ENCODE measurements at regions not wholly inside any gene's neighbourhood (a gene's known extent, or its start where the extent isn't known, plus 50 kb on each side); places are given as distances from the start of the nearest gene placed in this dataset.

GRCh38 chr4:58272311-58272710 lies 1162.1 kb upstream of the IGFBP7 start:
- H3K27me3 Mint-ChIP-seq = no peaks in the 10 kb centered on the region
- no peak overlapping the region for H3K4me3 Mint-ChIP-seq
- no peak overlapping the region for H3K27ac Mint-ChIP-seq
- DNase-seq (no peak), ATAC-seq (replicated peaks) (no peak)
- no peaks in the 10 kb centered on the region for H3K4me1 Mint-ChIP-seq (ENCODE audit: low read depth in 2 of 2)
- no peaks in the 10 kb centered on the region for H3K36me3 Mint-ChIP-seq (ENCODE audit: insufficient read depth)
- H3K9me3 Mint-ChIP-seq = peaks cover 5 to 11% of the 10 kb centered on the region in 2 donors

DNA sequence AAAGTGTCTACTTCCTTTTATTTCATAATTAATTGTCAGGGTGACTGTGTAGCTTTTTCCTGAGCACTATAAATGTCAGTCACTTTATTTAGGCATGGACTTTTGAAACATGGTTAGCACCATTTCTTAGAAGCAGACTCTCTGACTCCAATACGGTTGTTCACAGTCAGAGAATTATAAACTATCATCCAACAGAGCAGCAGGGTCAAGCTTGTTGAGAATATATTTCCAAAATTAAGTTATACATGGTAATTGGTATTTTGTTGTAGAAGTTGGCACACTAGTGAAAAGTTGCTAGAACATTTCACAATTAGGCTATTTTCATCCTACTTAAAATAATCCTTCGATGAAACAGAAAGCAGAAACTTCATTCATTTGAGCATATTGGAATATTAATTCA lies 1155.5 kb upstream of the IGFBP7 start:
- ATAC-seq (replicated peaks) (no peak), DNase-seq (no peak)
- Mint-ChIP-seq H3K4me3 (no peak overlapping the region), H3K9me3 (peaks cover 3 to 11% of the 10 kb centered on the region in 2 donors), H3K4me1 (ENCODE audit: low read depth in 2 of 2) (no peaks in the 10 kb centered on the region), H3K27ac (no peak overlapping the region), H3K36me3 (ENCODE audit: insufficient read depth) (no peaks in the 10 kb centered on the region), H3K27me3 (no peaks in the 10 kb centered on the region)

DNA sequence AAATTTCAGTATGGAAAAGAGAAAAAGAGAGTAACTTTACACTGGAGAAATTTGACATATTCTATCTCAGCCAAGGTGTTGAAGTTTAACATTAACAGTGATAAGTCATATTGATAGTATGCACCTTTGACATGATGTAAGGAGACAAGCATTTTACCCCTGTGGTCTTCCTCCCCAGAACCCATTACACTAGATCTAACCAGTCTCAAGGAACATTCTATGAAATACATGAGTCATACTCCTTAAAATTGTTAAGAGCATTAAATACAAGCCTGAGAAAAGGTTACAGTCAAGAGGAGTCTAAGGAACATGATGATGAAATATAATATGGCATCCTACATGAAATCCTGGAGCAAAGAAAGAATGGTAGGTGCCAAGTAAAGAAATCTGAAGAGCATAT lies 1151.3 kb upstream of the IGFBP7 start:
- Mint-ChIP-seq H3K4me3 (no peak overlapping the region), H3K4me1 (ENCODE audit: low read depth in 2 of 2) (no peaks in the 10 kb centered on the region), H3K9me3 (peaks cover 0 to 8% of the 10 kb centered on the region in 2 donors), H3K36me3 (ENCODE audit: insufficient read depth) (no peaks in the 10 kb centered on the region), H3K27ac (no peak overlapping the region), H3K27me3 (no peaks in the 10 kb centered on the region)
- no peak for DNase-seq
- ATAC-seq (replicated peaks) = no peak

GRCh38 chr4:58254291-58254690 lies 1144.1 kb upstream of the IGFBP7 start:
- Mint-ChIP-seq H3K4me3 (no peak overlapping the region), H3K36me3 (ENCODE audit: insufficient read depth) (no peaks in the 10 kb centered on the region), H3K27me3 (no peaks in the 10 kb centered on the region), H3K9me3 (peaks cover 4 to 7% of the 10 kb centered on the region in 2 donors), H3K27ac (no peak overlapping the region), H3K4me1 (ENCODE audit: low read depth in 2 of 2) (no peaks in the 10 kb centered on the region)
- no peak for ATAC-seq (replicated peaks)
- no peak for DNase-seq

DNA sequence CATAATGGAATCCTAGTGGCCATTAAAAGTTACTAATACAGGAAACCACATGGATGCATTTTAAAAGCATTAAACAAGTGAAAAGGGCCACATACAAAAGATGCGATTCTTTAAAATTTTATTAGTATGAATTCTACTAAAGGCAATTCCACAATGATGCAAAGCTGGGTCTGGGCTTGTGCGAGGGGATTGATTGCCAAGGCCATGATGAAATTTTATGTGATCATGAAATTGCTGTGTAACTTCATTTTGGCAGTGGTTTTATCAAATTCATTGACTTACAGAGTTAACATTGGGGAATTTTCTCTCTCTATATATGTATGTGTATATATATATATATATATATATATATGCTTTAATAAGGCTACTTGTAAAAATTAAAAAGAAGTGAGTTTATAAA lies 1142.5 kb upstream of the IGFBP7 start:
- H3K4me1 Mint-ChIP-seq (ENCODE audit: low read depth in 2 of 2) = no peaks in the 10 kb centered on the region
- DNase-seq (no peak), ATAC-seq (replicated peaks) (no peak)
- no peaks in the 10 kb centered on the region for H3K36me3 Mint-ChIP-seq (ENCODE audit: insufficient read depth)
- no peak overlapping the region for H3K4me3 Mint-ChIP-seq
- H3K27me3 Mint-ChIP-seq = no peaks in the 10 kb centered on the region
- H3K9me3 Mint-ChIP-seq = peaks cover 0 to 7% of the 10 kb centered on the region in 2 donors
- no peak overlapping the region for H3K27ac Mint-ChIP-seq

- no peaks in the 10 kb centered on the region for H3K27me3 Mint-ChIP-seq
- no peak for ATAC-seq (replicated peaks)
- H3K36me3 Mint-ChIP-seq (ENCODE audit: insufficient read depth) = no peaks in the 10 kb centered on the region
- no peak for DNase-seq
- H3K9me3 Mint-ChIP-seq = peaks cover 0 to 9% of the 10 kb centered on the region in 2 donors
- no peak overlapping the region for H3K4me3 Mint-ChIP-seq
- H3K27ac Mint-ChIP-seq = no peak overlapping the region
- H3K4me1 Mint-ChIP-seq (ENCODE audit: low read depth in 2 of 2) = no peaks in the 10 kb centered on the region
These were observed 1137.6 kb upstream of the IGFBP7 start for GRCh38 chr4:58247792-58248191.

- Mint-ChIP-seq H3K36me3 (ENCODE audit: insufficient read depth) (no peaks in the 10 kb centered on the region), H3K9me3 (peaks cover 15 to 22% of the 10 kb centered on the region in 2 donors)
- no peak for ATAC-seq (replicated peaks)
These were observed 1115.3 kb upstream of the IGFBP7 start for GRCh38 chr4:58225460-58225859.

GRCh38 chr4:58219179-58219578 lies 1109.0 kb upstream of the IGFBP7 start:
- peaks cover 8 to 10% of the 10 kb centered on the region in 2 donors for H3K9me3 Mint-ChIP-seq
- no peak overlapping the region for H3K27ac Mint-ChIP-seq
- no peaks in the 10 kb centered on the region for H3K27me3 Mint-ChIP-seq
- H3K4me1 Mint-ChIP-seq (ENCODE audit: low read depth in 2 of 2) = no peaks in the 10 kb centered on the region
- no peaks in the 10 kb centered on the region for H3K36me3 Mint-ChIP-seq (ENCODE audit: insufficient read depth)
- DNase-seq (no peak), ATAC-seq (replicated peaks) (no peak)
- H3K4me3 Mint-ChIP-seq = no peak overlapping the region

More at GRCh38 chr4:58225460-58225859, 1115.3 kb upstream of the IGFBP7 start:
- Mint-ChIP-seq H3K27me3 (no peaks in the 10 kb centered on the region), H3K27ac (no peak overlapping the region), H3K4me3 (no peak overlapping the region), H3K4me1 (ENCODE audit: low read depth in 2 of 2) (no peaks in the 10 kb centered on the region)
- DNase-seq = no peak

GRCh38 chr4:58216461-58216860 lies 1106.3 kb upstream of the IGFBP7 start:
- Mint-ChIP-seq H3K27ac (no peak overlapping the region), H3K36me3 (ENCODE audit: insufficient read depth) (no peaks in the 10 kb centered on the region), H3K4me3 (no peak overlapping the region), H3K9me3 (peaks cover 4 to 10% of the 10 kb centered on the region in 2 donors), H3K4me1 (ENCODE audit: low read depth in 2 of 2) (no peaks in the 10 kb centered on the region), H3K27me3 (no peaks in the 10 kb centered on the region)
- no peak for ATAC-seq (replicated peaks)
- no peak for DNase-seq

DNA sequence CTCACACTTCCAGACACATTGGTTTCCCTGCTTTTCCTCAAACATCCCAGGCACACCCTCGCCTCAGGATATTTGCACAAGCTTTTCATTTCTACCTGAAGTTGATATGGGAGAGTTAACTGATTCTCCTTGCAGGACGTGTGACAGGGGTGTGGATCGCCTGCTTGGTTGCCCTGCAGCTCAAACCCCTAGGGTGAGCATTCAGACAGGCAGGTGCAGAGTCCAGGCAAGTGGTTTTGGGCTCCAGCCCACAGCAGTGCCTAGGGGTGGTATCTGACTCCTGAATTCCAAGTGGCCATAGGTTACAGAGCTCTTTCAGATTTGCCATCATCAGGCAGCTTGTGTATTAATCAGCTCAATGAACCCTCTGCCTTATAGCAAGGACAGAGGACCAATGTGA lies 1104.2 kb upstream of the IGFBP7 start:
- Mint-ChIP-seq H3K27me3 (no peaks in the 10 kb centered on the region), H3K9me3 (peaks cover 6 to 10% of the 10 kb centered on the region in 2 donors), H3K27ac (no peak overlapping the region), H3K36me3 (ENCODE audit: insufficient read depth) (no peaks in the 10 kb centered on the region), H3K4me3 (no peak overlapping the region), H3K4me1 (ENCODE audit: low read depth in 2 of 2) (no peaks in the 10 kb centered on the region)
- DNase-seq = no peak
- no peak for ATAC-seq (replicated peaks)

GRCh38 chr4:58209551-58209950 lies 1099.4 kb upstream of the IGFBP7 start:
- no peak for DNase-seq
- H3K27ac Mint-ChIP-seq = no peak overlapping the region
- H3K27me3 Mint-ChIP-seq = no peaks in the 10 kb centered on the region
- peaks cover 9% of the 10 kb centered on the region in 2 donors for H3K9me3 Mint-ChIP-seq
- H3K36me3 Mint-ChIP-seq (ENCODE audit: insufficient read depth) = no peaks in the 10 kb centered on the region
- H3K4me1 Mint-ChIP-seq (ENCODE audit: low read depth in 2 of 2) = no peaks in the 10 kb centered on the region
- no peak overlapping the region for H3K4me3 Mint-ChIP-seq
- ATAC-seq (replicated peaks) = no peak

- Mint-ChIP-seq H3K9me3 (peaks cover 3 to 9% of the 10 kb centered on the region in 2 donors), H3K36me3 (ENCODE audit: insufficient read depth) (no peaks in the 10 kb centered on the region)
- ATAC-seq (replicated peaks) = no peak
These were observed 1098.8 kb upstream of the IGFBP7 start for GRCh38 chr4:58209001-58209400.

DNA sequence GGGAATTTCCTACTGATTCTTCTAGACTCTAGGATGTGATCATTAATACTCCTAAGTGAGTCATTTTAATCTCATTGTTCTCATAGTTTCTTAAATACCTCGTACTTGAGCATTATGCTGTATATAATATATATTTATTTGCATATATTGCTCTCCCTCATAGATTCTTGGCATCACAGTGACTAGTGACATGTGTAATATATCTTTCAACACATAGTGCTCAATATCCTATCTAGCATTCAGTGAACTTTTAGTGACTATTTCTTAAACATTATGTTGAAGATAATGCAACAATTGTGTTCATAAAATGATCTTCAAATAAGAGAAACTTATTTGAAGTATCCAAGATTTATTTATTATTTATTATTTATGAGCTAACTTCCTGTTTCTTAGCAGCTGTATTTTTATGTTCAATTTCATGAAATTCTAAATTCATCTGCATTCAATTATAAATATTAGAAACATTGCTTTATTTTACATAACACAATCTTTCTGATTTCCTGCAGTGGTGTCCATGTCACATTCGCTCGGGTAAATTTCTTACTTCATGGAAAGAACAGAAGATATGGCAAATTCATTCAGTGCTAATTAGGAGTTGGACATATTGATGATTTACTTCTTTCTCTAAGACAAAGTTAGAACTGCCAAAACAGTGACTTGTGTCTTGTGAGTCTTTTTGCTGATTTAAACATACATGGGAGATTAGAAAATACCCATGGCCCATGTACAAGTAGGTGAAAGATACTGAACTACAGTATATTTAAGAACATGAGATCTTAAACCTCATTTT lies 1095.5 kb upstream of the IGFBP7 start:
- no peaks in the 10 kb centered on the region for H3K4me1 Mint-ChIP-seq (ENCODE audit: low read depth in 2 of 2)
- DNase-seq (no peak), ATAC-seq (replicated peaks) (no peak)
- no peaks in the 10 kb centered on the region for H3K36me3 Mint-ChIP-seq (ENCODE audit: insufficient read depth)
- H3K27ac Mint-ChIP-seq = no peak overlapping the region
- H3K27me3 Mint-ChIP-seq = no peaks in the 10 kb centered on the region
- no peak overlapping the region for H3K4me3 Mint-ChIP-seq
- peaks cover 0 to 13% of the 10 kb centered on the region in 2 donors for H3K9me3 Mint-ChIP-seq

More at GRCh38 chr4:58209001-58209400, 1098.8 kb upstream of the IGFBP7 start:
- Mint-ChIP-seq H3K4me1 (ENCODE audit: low read depth in 2 of 2) (no peaks in the 10 kb centered on the region), H3K4me3 (no peak overlapping the region), H3K27ac (no peak overlapping the region), H3K27me3 (no peaks in the 10 kb centered on the region)
- DNase-seq = no peak

DNA sequence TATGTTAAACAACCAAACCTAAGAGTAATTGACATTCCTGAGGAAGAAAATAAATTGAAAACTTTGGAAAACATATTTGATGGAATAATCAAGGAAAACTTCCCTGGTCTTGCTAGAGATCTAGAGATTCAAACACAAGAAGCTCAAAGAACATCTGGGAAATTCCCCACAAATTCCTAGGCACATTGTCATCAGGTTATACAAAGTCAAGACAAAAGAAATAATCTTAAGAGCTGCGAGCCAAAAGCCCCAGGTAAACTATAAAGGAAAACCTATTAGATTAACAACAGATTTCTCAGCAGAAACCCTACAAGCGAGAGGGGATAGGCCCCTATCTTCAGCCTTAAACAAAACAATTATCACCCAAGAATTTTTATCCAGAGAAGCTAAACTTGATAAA lies 1082.0 kb upstream of the IGFBP7 start:
- ATAC-seq (replicated peaks) (no peak), DNase-seq (no peak)
- H3K36me3 Mint-ChIP-seq (ENCODE audit: insufficient read depth) = no peaks in the 10 kb centered on the region
- H3K27me3 Mint-ChIP-seq = no peaks in the 10 kb centered on the region
- no peak overlapping the region for H3K27ac Mint-ChIP-seq
- H3K4me1 Mint-ChIP-seq (ENCODE audit: low read depth in 2 of 2) = no peaks in the 10 kb centered on the region
- H3K4me3 Mint-ChIP-seq = no peak overlapping the region
- H3K9me3 Mint-ChIP-seq = peaks cover 10 to 23% of the 10 kb centered on the region in 2 donors

Data from effector memory CD8-positive, alpha-beta T cell (primary cell).